Umbilical cord (tissue), 1 donor: ENCODE measurements at regions not wholly inside any gene's neighbourhood (a gene's known extent, or its start where the extent isn't known, plus 50 kb on each side); places are given as distances from the start of the nearest gene placed in this dataset.

Source experiments
- DNase-seq: peaks from one replicate; pipeline ENCODE4 v3.0.0-alpha.2; 2015; ENCODE audit warnings: low spot score

DNA sequence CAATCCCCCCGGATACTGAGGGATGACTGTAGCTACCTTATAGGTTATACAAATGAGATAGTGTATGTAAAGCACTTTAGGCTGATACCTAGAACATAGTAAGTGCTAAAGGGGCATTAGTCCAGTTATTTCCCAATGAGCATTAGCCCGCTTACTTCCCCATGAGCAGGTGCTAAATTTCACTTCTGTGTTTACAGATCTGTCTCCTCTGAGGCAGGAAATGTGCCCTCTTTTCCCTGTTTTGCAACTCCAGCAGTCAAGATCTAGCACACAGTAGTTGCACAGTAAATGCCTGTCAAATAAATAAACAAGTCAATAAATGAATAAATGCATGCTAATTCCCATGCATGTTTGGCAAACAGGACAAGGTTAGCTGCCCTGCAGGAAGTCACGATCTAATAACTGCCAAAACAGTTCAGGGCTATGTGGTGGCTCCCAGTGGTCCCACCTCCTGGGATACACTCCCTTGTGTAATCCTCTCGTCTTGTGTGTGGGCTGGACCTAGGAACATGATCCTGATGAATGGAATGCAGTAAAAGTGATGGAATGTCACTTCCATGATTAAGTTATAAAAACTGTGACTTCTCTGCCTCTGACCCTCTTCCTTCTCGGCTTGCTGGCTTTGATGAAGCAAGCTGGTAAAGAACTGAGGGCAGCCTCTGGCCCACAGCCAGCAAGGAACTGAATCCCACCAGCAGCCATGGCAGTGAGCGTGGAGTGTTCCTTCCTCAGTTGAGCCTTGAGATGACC is 459.0 kb downstream of the SOX6 start:
- DNase-seq, result no peak

DNA sequence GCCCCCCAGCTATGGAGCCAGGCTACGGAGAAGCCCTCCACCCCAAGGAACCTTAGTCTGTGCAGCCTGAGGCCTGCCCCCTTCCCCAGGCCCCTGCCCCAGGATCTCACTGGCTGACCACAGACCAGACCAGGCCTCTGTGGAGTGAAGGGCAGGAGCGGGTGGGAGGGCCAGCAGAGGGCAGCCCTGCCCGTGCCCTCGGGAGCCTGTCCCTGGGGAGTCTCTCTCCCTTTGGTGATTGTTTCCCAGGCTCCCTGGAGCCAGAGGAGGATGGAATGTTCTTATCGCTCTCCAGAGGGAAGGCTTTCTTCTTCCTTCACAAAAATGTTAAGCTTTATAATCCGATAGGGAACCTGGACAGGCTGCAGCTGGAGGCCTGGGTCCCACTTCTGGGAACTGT is 455.3 kb downstream of the SOX6 start:
- peak; percentile 73 for DNase-seq

DNA sequence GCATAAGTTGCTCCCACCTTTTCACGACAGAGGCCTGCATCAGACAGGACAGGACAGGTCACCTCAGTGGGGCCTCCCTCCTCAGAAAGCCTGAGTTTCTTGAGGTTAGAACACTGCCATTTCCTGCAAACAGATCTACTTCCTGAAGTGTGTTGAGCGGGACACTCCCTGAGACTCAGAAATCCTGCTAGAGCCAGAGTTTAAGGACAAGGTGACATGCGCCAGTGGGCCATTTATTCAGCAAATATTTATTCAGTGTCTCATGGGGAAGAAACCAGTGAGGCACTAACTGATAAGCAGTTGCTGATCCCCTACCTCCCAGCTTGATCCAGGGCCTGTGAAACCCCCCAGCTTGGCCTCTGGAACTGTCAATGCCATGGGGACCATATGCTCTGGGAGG is 454.6 kb downstream of the SOX6 start:
- DNase-seq, result no peak

- DNase-seq, result no peak
Observed at GRCh38 chr11:15903246-15903645, 453.1 kb downstream of the SOX6 start.

- no peak for DNase-seq
Observed at GRCh38 chr11:15905366-15906104, 450.8 kb downstream of the SOX6 start.

DNA sequence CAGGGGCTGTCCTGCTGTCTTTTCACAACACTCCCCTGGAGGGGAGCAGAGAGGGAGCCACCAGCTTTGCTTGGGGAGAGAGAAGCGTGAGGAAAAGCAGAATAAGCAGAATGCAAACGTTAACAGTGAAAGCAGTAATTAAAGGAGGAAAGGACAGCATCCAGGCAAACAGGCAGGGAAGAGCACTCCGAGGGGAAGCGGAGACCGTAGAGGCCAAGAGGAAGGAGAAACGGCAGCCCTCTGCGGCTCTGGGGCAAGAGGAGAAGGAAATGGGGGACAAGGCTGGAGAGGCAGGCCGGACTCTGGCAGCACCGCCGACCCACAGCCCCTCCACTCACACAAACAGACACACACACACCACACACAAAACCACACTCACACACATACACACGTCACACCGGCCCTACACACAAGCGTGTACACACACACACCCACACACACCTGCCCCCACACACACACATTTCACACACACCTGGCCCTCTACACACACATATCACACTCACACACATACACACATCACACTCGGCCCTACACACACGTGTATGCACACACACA is 449.8 kb downstream of the SOX6 start:
- DNase-seq, result no peak

- DNase-seq, result no peak
Observed at GRCh38 chr11:15907806-15908205, 448.5 kb downstream of the SOX6 start.

DNA sequence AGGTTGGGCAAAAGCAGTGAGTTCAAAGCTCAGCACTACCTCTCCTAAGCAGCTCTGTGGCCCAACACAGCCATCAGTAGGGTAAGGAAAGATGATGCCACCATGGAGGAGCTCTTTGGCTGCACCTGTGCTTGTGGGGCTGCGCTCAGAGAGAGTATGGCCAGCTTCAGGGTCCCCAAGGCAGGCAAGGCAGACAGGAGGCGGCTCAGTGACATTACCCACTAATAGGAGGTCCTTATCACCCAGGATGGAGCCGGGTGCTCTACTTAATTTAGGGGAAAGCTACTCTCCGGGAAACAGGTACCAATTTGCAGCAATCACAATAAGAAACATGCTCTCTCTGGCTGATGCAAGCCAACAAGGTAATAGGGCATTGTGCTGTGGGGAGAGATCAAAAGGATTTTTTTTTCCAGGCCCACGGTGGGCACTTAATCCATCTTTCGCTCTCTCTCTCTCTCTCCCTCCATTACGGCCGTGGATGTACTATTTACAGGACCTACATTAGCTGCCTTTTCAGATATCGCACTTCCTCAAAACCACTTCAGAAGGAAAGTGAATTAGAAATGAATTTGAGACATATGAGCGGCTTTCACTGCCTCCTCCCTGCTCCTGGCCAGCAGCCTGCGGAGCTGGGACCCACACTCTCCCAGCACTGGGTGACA is 446.3 kb downstream of the SOX6 start:
- no peak for DNase-seq

GRCh38 chr11:15910761-15911160 is 445.6 kb downstream of the SOX6 start:
- DNase-seq, result no peak

DNA sequence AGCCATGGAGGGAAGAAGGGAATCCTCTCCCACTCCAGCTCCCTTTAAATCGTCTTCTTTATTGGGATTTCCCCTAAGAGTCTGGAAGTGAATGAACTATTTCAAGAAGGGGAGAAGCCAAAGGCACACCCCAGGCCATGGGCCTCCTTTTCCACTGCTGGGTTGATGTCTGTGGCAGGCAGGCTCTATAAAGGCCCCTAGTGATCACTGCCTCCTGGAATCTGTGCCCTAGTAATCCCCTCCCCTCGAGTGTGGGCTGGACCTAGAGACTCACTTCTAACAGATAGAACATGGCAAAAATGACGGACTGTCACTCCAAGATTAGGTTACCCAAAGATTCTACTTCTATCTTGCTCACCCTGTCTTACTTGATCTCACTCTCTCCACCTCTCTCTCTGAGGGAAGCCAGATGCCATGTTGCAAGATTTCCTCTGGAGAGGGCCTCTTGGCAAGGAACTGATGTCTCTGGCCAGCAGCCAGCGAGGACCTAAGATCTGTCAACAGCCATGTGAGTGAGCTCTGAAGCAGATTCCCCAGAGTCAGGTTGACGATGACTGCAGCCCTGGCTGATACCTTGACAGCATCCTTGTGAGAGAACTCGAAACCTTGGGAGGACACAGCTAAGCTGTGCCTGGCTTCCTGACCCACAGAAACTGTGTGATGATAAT is 444.8 kb downstream of the SOX6 start:
- peak; percentile 96 for DNase-seq

DNA sequence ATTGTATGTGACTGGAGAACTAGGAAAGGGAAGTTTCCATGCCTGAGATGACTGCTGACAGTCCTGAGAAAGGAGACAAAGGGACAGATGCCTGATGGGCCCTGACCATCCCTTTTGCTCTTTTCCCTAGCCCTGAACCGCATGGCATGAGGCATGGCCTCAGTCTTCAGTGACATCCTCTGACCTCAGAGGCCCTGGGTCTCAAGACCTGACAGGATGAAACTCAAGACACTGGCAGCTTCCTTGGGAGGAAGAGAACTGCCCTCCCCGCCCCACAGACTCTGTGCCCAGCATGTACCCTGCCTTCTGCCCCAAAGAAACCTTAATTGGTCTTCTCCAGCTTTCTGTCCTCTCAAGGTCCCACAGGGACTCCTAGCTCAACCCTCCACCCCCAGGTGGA is 444.1 kb downstream of the SOX6 start:
- no peak for DNase-seq

DNA sequence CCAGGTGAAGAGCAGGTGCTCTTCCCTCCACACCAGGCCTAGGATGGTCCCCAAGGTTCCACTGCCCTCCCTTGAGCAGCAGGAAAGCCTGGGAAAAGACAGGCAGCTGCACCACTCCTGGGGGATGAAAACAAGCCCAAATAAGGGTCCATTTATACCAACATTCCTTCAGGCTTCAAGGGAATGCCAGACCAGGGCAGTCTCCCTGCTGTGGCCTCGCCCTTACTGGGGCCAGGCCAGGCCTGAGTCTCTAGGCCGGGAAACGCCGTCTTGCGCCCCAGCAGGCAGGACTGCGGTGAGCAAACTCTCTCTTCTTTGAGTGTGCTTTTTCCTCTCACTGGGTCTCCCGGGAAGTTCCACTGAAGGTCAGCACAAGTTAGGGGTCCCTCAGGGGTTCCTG is 443.5 kb downstream of the SOX6 start:
- DNase-seq, result peak; percentile 71

GRCh38 chr11:15913261-15913660 is 443.1 kb downstream of the SOX6 start:
- no peak for DNase-seq
